HG03432 (cell line): ENCODE measurements at regions not wholly inside any gene's neighbourhood (a gene's known extent, or its start where the extent isn't known, plus 50 kb on each side); places are given as distances from the start of the nearest gene placed in this dataset.

Experiments
- ATAC-seq: cut with Tn5 transposase; IDR thresholded peaks from one replicate; pipeline ENCODE4 v1.9.1; 2021; ENCODE audit warnings: mild to moderate bottlenecking, moderate library complexity; ENCODE audit not compliant: unreplicated experiment

GRCh38 chr5:98414938-98415337 is 358.5 kb upstream of the RGMB start:
- no peak for ATAC-seq

- ATAC-seq: no peak
Observed at GRCh38 chr5:98415663-98416062, 357.8 kb upstream of the RGMB start.

- ATAC-seq: no peak
Observed at GRCh38 chr5:98416541-98416940, 356.9 kb upstream of the RGMB start.

GRCh38 chr5:98419825-98420224 is 353.6 kb upstream of the RGMB start:
- no peak for ATAC-seq

GRCh38 chr5:98424681-98425450 is 348.6 kb upstream of the RGMB start:
- no peak for ATAC-seq

- no peak for ATAC-seq
Observed at GRCh38 chr5:98425640-98426039, 347.8 kb upstream of the RGMB start.

GRCh38 chr5:98428806-98429205 is 344.7 kb upstream of the RGMB start:
- peak; percentile 83 for ATAC-seq

GRCh38 chr5:98432378-98432777 is 341.1 kb upstream of the RGMB start:
- ATAC-seq: no peak

- no peak for ATAC-seq
Observed at GRCh38 chr5:98433022-98433421, 340.4 kb upstream of the RGMB start.

GRCh38 chr5:98433673-98434072 is 339.8 kb upstream of the RGMB start:
- ATAC-seq: no peak

GRCh38 chr5:98436667-98437066 is 336.8 kb upstream of the RGMB start:
- ATAC-seq: no peak

- ATAC-seq: no peak
Observed at GRCh38 chr5:98442448-98442847, 331.0 kb upstream of the RGMB start.

GRCh38 chr5:98443881-98444280 is 329.6 kb upstream of the RGMB start:
- no peak for ATAC-seq

- no peak for ATAC-seq
Observed at GRCh38 chr5:98453296-98453695, 320.2 kb upstream of the RGMB start.

GRCh38 chr5:98454407-98454806 is 319.1 kb upstream of the RGMB start:
- ATAC-seq: no peak

- ATAC-seq: no peak
Observed at GRCh38 chr5:98454904-98455303, 318.6 kb upstream of the RGMB start.

- no peak for ATAC-seq
Observed at GRCh38 chr5:98455665-98456064, 317.8 kb upstream of the RGMB start.

- peak; percentile 73 for ATAC-seq
Observed at GRCh38 chr5:98458004-98458403, 315.5 kb upstream of the RGMB start.

GRCh38 chr5:98458726-98459125 is 314.7 kb upstream of the RGMB start:
- no peak for ATAC-seq

GRCh38 chr5:98460536-98460935 is 312.9 kb upstream of the RGMB start:
- ATAC-seq: no peak

- no peak for ATAC-seq
Observed at GRCh38 chr5:98461485-98461884, 312.0 kb upstream of the RGMB start.

GRCh38 chr5:98463222-98463621 is 310.2 kb upstream of the RGMB start:
- ATAC-seq: no peak

GRCh38 chr5:98463676-98464075 is 309.8 kb upstream of the RGMB start:
- ATAC-seq: no peak
